Fibroblast of pulmonary artery (primary cell): ENCODE measurements at regions not wholly inside any gene's neighbourhood (a gene's known extent, or its start where the extent isn't known, plus 50 kb on each side); places are given as distances from the start of the nearest gene placed in this dataset.

Source experiments
- DNase-seq: peaks from one replicate; pipeline ENCODE4 v3.0.0-alpha.2; 2010; ENCODE audit warnings: low read depth
- H3K4me3 ChIP-seq: replicated peaks from 2 replicates; pipeline ENCODE4 v1.5.1; 2011; ENCODE audit warnings: low read depth, mild to moderate bottlenecking, control low read depth, low read length, moderate library complexity
- CTCF ChIP-seq: IDR thresholded peaks from 2 replicates; pipeline ENCODE4 v1.5.1; 2011; ENCODE audit warnings: mild to moderate bottlenecking, control low read depth, low read length, inconsistent platforms; ENCODE audit errors: missing control alignments

GRCh38 chr4:12178614-12179610, 750.2 kb upstream of the HS3ST1 start:
- no peak overlapping the region for H3K4me3 ChIP-seq
- no peak for TF ChIP-seq CTCF
- no peak for DNase-seq

- no peak for DNase-seq
- no peak for TF ChIP-seq CTCF
- no peak overlapping the region for H3K4me3 ChIP-seq
Observed at GRCh38 chr4:12177416-12177815, 748.7 kb upstream of the HS3ST1 start.

GRCh38 chr4:12173496-12173895, 744.8 kb upstream of the HS3ST1 start:
- no peak for TF ChIP-seq CTCF
- H3K4me3 ChIP-seq, result no peak overlapping the region
- no peak for DNase-seq

GRCh38 chr4:12172198-12172973, 743.7 kb upstream of the HS3ST1 start:
- TF ChIP-seq CTCF, result no peak
- DNase-seq, result no peak
- no peak overlapping the region for H3K4me3 ChIP-seq

GRCh38 chr4:12170308-12170707, 741.6 kb upstream of the HS3ST1 start:
- H3K4me3 ChIP-seq, result no peak overlapping the region
- DNase-seq, result no peak
- TF ChIP-seq CTCF, result no peak

GRCh38 chr4:12165616-12166015, 736.9 kb upstream of the HS3ST1 start:
- DNase-seq, result peak; percentile 16
- TF ChIP-seq CTCF, result no peak

More at GRCh38 chr4:12165616-12166015, 736.9 kb upstream of the HS3ST1 start:
- H3K4me3 ChIP-seq, result no peak overlapping the region
